H9 (cell line): ENCODE measurements at regions not wholly inside any gene's neighbourhood (a gene's known extent, or its start where the extent isn't known, plus 50 kb on each side); places are given as distances from the start of the nearest gene placed in this dataset.

Source experiments
- DNase-seq: peaks from one replicate; pipeline ENCODE4 v3.0.0-alpha.2; 2017
- H2AFZ ChIP-seq: one replicate; pipeline ENCODE4 v1.6.1; 2013; ENCODE audit warnings: mild to moderate bottlenecking, low read length, control low read depth, moderate library complexity
- H2AK5ac ChIP-seq: 2 replicates; pipeline ENCODE4 v1.6.1; 2013; ENCODE audit warnings: low read length, control low read depth, mixed read lengths; ENCODE audit not compliant: insufficient read length
- H2BK120ac ChIP-seq: one replicate; pipeline ENCODE4 v1.6.1; 2013; ENCODE audit warnings: low read depth, mild to moderate bottlenecking, low read length, control low read depth, inconsistent platforms; ENCODE audit not compliant: poor library complexity, severe bottlenecking
- H2BK12ac ChIP-seq: 2 replicates; pipeline ENCODE4 v1.6.1; 2013; ENCODE audit warnings: low read length, control low read depth, mixed read lengths, low read depth; ENCODE audit not compliant: insufficient read length
- H2BK15ac ChIP-seq: 2 replicates; pipeline ENCODE4 v1.6.1; 2013; ENCODE audit warnings: low read depth, low read length, control low read depth
- H2BK20ac ChIP-seq: one replicate; pipeline ENCODE4 v1.6.1; 2013; ENCODE audit warnings: low read depth, mild to moderate bottlenecking, low read length, control low read depth, inconsistent platforms; ENCODE audit not compliant: poor library complexity, severe bottlenecking
- H2BK5ac ChIP-seq: 2 replicates; pipeline ENCODE4 v1.6.1; 2013; ENCODE audit warnings: low read length, control low read depth, mixed read lengths; ENCODE audit not compliant: insufficient read length
- H3K14ac ChIP-seq: 2 replicates; pipeline ENCODE4 v1.6.1; 2013; ENCODE audit warnings: low read length, control low read depth; ENCODE audit not compliant: insufficient read depth
- H3K18ac ChIP-seq: 2 replicates; pipeline ENCODE4 v1.6.1; 2013; ENCODE audit warnings: low read depth, mild to moderate bottlenecking, mixed read lengths, low read length, control low read depth; ENCODE audit not compliant: insufficient read length
- H3K23ac ChIP-seq: 2 replicates; pipeline ENCODE4 v1.6.1; 2013; ENCODE audit warnings: low read length, control low read depth, mixed read lengths, low read depth; ENCODE audit not compliant: insufficient read length
- H3K23me2 ChIP-seq: 2 replicates; pipeline ENCODE4 v1.6.1; 2013; ENCODE audit warnings: low read depth, mild to moderate bottlenecking, mixed read lengths, low read length, control low read depth; ENCODE audit not compliant: insufficient read length, poor library complexity, severe bottlenecking
- H3K27ac ChIP-seq: 2 replicates; pipeline ENCODE4 v1.5.1; 2013; ENCODE audit warnings: low read length, control low read depth, mixed read lengths, low read depth; ENCODE audit not compliant: insufficient read length
- H3K27me3 ChIP-seq: 2 replicates; pipeline ENCODE4 v1.6.1; 2013; ENCODE audit warnings: low read length, control low read depth, inconsistent platforms; ENCODE audit not compliant: insufficient read depth
- H3K4ac ChIP-seq: 2 replicates; pipeline ENCODE4 v1.6.1; 2013; ENCODE audit warnings: low read depth, mild to moderate bottlenecking, control low read depth, inconsistent platforms, low read length, moderate library complexity
- H3K4me1 ChIP-seq: 2 replicates; pipeline ENCODE4 v1.6.1; 2013; ENCODE audit warnings: low read length, control low read depth, inconsistent platforms; ENCODE audit not compliant: insufficient read depth
- H3K4me2 ChIP-seq: 2 replicates; pipeline ENCODE4 v1.6.1; 2013; ENCODE audit warnings: low read length, control low read depth, mixed read lengths; ENCODE audit not compliant: insufficient read length, insufficient read depth
- H3K56ac ChIP-seq: 2 replicates; pipeline ENCODE4 v1.6.1; 2013; ENCODE audit warnings: low read depth, mild to moderate bottlenecking, mixed read lengths, low read length, control low read depth; ENCODE audit not compliant: insufficient read length
- H3K79me1 ChIP-seq: 2 replicates; pipeline ENCODE4 v1.6.1; 2013; ENCODE audit warnings: low read depth, mild to moderate bottlenecking, moderate library complexity, low read length, control low read depth, inconsistent platforms; ENCODE audit not compliant: insufficient read depth, poor library complexity, severe bottlenecking
- H3K79me2 ChIP-seq: 2 replicates; pipeline ENCODE4 v1.6.1; 2013; ENCODE audit warnings: low read length, control low read depth, inconsistent platforms; ENCODE audit not compliant: insufficient read depth
- H3K9ac ChIP-seq: 2 replicates; pipeline ENCODE4 v1.6.1; 2013; ENCODE audit warnings: low read length, control low read depth, mixed read lengths; ENCODE audit not compliant: insufficient read length; ENCODE audit errors: extremely low read depth
- H3K9me3 ChIP-seq: one replicate; pipeline ENCODE4 v1.6.1; 2013; ENCODE audit warnings: low read depth, low read length, inconsistent platforms; ENCODE audit not compliant: control insufficient read depth
- H3T11ph ChIP-seq: one replicate; pipeline ENCODE4 v1.6.1; 2013; ENCODE audit warnings: mild to moderate bottlenecking, low read length, control low read depth, inconsistent platforms
- H4K20me1 ChIP-seq: one replicate; pipeline ENCODE4 v1.6.1; 2013; ENCODE audit not compliant: control insufficient read depth, insufficient read length, insufficient read depth
- H4K5ac ChIP-seq: 2 replicates; pipeline ENCODE4 v1.6.1; 2013; ENCODE audit warnings: low read depth, mild to moderate bottlenecking, mixed read lengths, low read length, control low read depth; ENCODE audit not compliant: insufficient read length
- H4K8ac ChIP-seq: replicated peaks from 2 replicates; pipeline ENCODE4 v1.6.1; 2013; ENCODE audit warnings: low read length, control low read depth, mixed read lengths, low read depth; ENCODE audit not compliant: insufficient read length
- H4K91ac ChIP-seq: 2 replicates; pipeline ENCODE4 v1.6.1; 2013; ENCODE audit warnings: low read depth, mild to moderate bottlenecking, moderate library complexity, mixed read lengths, low read length, control low read depth; ENCODE audit not compliant: insufficient read length
- H3K27ac Mint-ChIP-seq, 3 experiments: 2 replicates in 2 of 3; 3 replicates in 1 of 3; pipeline ENCODE4 v1.8.0; 2020 to 2021; ENCODE audit warnings: mixed read lengths in 3 of 3, mild to moderate bottlenecking in 1 of 3, moderate library complexity in 1 of 3
- H3K27me3 Mint-ChIP-seq: 2 replicates; pipeline ENCODE4 v1.8.0; 2021; ENCODE audit warnings: low read depth, mild to moderate bottlenecking, moderate library complexity, mixed read lengths
- H3K36me3 Mint-ChIP-seq, 3 experiments: 2 replicates in 2 of 3; 3 replicates in 1 of 3; pipeline ENCODE4 v1.8.0; 2020 to 2021; ENCODE audit warnings: low read depth in 3 of 3, mixed read lengths in 3 of 3; ENCODE audit not compliant: insufficient read depth in 1 of 3
- H3K4me1 Mint-ChIP-seq, 2 experiments: 2 replicates each; pipeline ENCODE4 v1.8.0; 2020; ENCODE audit warnings: mixed read lengths in 2 of 2
- H3K4me3 Mint-ChIP-seq, 2 experiments: 2 replicates in 1 of 2; 3 replicates in 1 of 2; pipeline ENCODE4 v1.8.0; 2020 to 2021; ENCODE audit warnings: mild to moderate bottlenecking in 2 of 2, mixed read lengths in 2 of 2, moderate library complexity in 1 of 2
- H3K9me3 Mint-ChIP-seq, 2 experiments: 2 replicates in 1 of 2; 3 replicates in 1 of 2; pipeline ENCODE4 v1.8.0; 2020; ENCODE audit warnings: mild to moderate bottlenecking in 2 of 2, mixed read lengths in 2 of 2, moderate library complexity in 1 of 2
- CTCF ChIP-seq: fragments of 200-600 bp; sonication (generic); conservative IDR thresholded peaks from 3 replicates; pipeline ENCODE4 v1.8.0; 2021; ENCODE audit warnings: antibody characterized with exemption, mild to moderate bottlenecking
- WGBS: extraction: QIAGEN DNeasy Blood & Tissue Kit; methylation state at CpG from one replicate; pipeline ENCODE4 v1.1.7; 2013; ENCODE audit warnings: missing lambda C conversion rate, low lambda C conversion rate, mixed read lengths; ENCODE audit not compliant: insufficient read length; ENCODE audit errors: extremely low coverage; 5-methylcytosine and 5-hydroxymethylcytosine counted together

- no peak overlapping the region for H3K4me2 ChIP-seq
- H3K23ac ChIP-seq = no peak overlapping the region
- Mint-ChIP-seq H3K4me1 (no peaks in the 10 kb centered on the region; a peak in 1 of 4 replicates), H3K27me3 (no peaks in the 10 kb centered on the region; the same call in 1 of the 2 replicates), H3K36me3 (no peaks in the 10 kb centered on the region; a peak in 1 of 7 replicates), H3K9me3 (no peaks in the 10 kb centered on the region; a peak in 2 of 5 replicates), H3K27ac (no peak overlapping the region), H3K4me3 (no peak overlapping the region)
- H4K5ac ChIP-seq = no peak overlapping the region
- H3K56ac ChIP-seq = no peak overlapping the region
- no peak overlapping the region for H3K27ac ChIP-seq
- H3K23me2 ChIP-seq = no peaks in the 10 kb centered on the region
- H2BK15ac ChIP-seq = no peak overlapping the region
- no peaks in the 10 kb centered on the region for H3K9me3 ChIP-seq
- no peak overlapping the region for H2BK12ac ChIP-seq
- H2BK5ac ChIP-seq = no peak overlapping the region
- no CpG with 5 or more reads among the region's 2 CpGs for WGBS
- no peak overlapping the region for H3T11ph ChIP-seq
- no peak overlapping the region for H2AFZ ChIP-seq
- DNase-seq = no peak
- H4K91ac ChIP-seq = no peak overlapping the region
- H3K4ac ChIP-seq = no peak overlapping the region
- no peaks in the 10 kb centered on the region for H3K79me2 ChIP-seq
- H3K4me1 ChIP-seq = no peaks in the 10 kb centered on the region
- no peaks in the 10 kb centered on the region for H4K20me1 ChIP-seq
- no peak overlapping the region for H2BK20ac ChIP-seq
- no peak overlapping the region for H2AK5ac ChIP-seq
- H3K27me3 ChIP-seq = no peaks in the 10 kb centered on the region
- no peak overlapping the region for H4K8ac ChIP-seq
- no peaks in the 10 kb centered on the region for H3K79me1 ChIP-seq
- H3K9ac ChIP-seq = no peak overlapping the region
- TF ChIP-seq CTCF = peak; percentile 22; the same call in 2 of the 3 replicates
- H2BK120ac ChIP-seq = no peak overlapping the region
- no peak overlapping the region for H3K14ac ChIP-seq
- H3K18ac ChIP-seq = no peak overlapping the region
Measured at GRCh38 chr7:86148501-86148900, 495.2 kb upstream of the GRM3 start.
